HG02870 (cell line): ENCODE measurements at regions not wholly inside any gene's neighbourhood (a gene's known extent, or its start where the extent isn't known, plus 50 kb on each side); places are given as distances from the start of the nearest gene placed in this dataset.

Experiments
- ATAC-seq: cut with Tn5 transposase; IDR thresholded peaks from one replicate; pipeline ENCODE4 v1.9.1; 2021; ENCODE audit warnings: mild to moderate bottlenecking, moderate library complexity; ENCODE audit not compliant: unreplicated experiment

DNA sequence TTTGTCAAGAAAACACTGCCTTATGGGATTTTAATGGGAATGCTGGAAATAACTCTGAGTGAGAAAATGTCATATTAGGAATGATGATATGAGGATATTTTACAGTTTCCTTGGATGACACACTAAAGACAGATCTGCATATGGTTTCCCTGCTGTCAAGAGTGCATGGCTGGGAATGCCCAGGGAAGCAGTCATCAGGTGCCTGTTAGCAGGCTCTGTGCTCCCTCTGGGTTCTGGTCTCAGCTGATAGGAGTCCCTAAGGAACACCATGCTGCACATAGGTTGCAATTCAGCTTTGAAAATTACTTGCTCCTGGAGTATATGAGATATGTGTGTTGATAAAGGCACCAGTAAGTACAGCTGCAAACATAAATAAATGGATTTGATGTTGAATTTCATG is 1064.6 kb downstream of the TUSC7 start:
- no peak for ATAC-seq

DNA sequence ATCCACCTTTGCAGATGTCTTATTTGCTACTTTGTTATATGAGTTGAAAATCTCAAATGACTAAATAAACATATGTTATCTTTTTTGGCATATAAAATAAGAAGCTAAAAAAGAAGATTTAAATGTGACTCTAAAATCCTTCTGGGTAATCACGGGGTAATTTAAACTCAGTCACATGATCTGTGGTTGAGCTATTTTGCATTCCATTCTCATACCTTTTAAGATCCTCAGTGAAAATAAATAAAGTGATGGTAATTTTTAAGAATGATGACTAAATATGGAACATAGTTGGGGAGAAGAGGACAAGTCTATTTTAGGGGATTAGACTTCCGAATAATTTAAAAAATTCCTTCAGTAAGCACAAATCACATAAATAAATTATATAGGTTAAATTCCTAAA is 1076.8 kb downstream of the TUSC7 start:
- no peak for ATAC-seq

DNA sequence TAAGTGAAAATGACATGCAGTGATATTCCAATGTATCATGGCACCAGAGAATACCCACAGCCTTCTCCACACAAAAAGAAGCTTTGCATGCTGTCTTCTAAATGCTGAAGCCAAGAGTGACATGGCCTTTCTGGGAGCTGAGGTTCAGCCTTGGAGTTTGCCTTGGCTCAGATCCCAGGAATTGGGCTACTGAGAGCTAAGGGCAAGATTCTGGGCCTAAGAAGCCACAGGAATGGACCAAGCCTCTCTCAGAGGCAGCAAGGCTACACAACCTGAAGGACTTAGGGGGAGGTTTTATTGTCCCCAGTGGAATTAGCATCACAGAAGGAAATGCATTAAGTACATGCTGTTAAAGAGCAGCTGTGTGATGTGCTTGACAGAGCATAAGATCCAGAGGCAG is 1078.5 kb downstream of the TUSC7 start:
- ATAC-seq = no peak

DNA sequence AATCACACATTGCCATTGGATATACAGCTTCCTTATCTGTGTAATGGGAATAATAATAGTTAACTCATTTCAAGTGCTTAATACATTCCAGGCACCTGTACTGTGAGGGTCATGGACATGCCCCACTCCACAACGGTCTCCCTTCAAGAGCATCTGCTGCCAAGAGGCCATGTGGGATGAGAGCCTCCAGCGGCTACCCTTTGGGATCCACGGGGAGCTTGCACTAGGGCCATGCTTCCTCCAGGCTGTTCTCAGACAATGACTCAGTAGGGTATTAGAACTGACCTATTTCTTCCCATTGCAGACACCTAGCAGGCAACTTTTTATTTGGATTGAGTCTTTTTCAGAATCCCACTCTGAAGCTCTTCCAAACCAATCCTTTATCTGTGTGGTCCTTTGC is 1078.9 kb downstream of the TUSC7 start:
- no peak for ATAC-seq

DNA sequence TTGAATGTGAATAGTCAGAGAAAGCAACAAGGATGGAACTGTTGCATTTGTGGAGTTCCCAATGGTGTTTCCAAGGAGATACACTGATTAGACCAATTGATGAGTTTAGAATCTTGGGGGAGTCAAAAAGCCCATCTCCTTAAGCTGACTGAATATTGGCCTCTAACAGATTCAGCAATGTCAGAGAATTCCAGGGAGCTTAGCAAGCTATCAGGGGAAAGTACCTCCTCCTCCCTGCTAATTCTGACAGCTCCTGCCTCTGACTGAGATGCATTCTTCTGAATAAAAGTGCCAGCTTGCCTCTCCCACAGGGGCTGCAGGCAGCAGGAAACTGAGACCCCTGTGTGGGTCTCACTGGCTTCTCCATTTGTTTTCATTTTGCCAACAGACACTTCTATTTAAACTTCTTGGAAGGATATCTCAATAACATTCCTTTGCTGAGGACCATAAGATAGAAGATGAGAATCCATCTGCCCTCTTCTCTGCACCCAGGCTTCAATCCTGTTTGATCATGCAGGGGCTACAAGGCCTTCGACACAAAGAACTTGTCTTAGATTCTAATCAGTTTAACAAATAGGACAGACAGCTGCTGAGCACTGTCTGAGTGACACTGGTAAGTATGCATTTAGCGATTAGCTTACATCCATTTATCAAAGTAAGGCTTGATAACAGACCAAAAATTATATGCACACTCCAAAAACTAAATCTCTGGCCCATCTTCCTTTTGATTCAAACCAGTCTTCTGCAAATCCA is 1080.8 kb downstream of the TUSC7 start:
- no peak for ATAC-seq

DNA sequence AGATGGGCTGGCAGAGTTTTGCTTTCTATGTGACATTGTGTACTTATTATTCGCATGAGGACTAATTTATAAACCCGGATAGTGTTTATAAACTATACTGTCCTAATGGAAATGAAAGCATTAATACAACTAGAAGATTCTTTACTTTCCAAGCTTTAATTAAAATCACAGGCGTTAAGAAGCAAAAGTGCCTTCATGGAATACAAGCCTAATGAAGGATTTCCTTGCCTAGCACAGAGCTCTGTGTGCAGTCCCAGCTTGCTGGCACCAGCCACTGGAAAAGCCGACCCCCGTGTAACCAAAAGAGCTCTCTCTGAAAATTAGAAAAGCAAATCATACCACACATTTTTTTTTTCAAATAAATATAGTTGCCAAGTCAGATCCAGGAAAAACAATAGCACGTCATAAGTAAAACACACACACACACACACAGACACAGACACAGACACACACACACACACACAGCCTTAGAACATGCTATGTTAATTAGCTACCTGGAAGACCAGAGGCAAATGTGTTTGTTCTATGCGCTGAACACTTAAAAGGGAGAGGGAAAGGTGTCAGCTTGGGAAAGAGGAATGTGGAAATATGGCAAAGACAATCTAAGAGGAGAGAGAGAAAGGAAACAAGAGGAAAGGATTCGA is 1084.2 kb downstream of the TUSC7 start:
- no peak for ATAC-seq

DNA sequence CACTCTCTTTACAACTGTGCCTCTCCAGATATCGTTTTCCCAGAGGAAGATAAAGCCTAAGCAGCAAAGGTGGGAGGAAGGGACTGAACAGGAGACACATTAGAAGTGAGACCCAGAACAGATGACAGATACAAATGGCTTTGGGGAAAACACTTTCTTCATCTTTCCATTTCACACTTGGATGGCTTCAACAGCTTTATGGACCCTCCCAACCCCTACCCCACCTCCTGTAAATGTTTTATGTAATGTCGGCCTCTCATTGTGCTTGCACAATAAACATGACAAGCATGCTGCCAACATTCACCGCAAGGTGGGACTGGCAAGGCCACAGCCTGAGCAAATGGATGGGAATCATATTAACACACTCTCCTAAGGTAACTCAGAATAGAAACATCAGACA is 1088.6 kb downstream of the TUSC7 start:
- ATAC-seq = no peak

DNA sequence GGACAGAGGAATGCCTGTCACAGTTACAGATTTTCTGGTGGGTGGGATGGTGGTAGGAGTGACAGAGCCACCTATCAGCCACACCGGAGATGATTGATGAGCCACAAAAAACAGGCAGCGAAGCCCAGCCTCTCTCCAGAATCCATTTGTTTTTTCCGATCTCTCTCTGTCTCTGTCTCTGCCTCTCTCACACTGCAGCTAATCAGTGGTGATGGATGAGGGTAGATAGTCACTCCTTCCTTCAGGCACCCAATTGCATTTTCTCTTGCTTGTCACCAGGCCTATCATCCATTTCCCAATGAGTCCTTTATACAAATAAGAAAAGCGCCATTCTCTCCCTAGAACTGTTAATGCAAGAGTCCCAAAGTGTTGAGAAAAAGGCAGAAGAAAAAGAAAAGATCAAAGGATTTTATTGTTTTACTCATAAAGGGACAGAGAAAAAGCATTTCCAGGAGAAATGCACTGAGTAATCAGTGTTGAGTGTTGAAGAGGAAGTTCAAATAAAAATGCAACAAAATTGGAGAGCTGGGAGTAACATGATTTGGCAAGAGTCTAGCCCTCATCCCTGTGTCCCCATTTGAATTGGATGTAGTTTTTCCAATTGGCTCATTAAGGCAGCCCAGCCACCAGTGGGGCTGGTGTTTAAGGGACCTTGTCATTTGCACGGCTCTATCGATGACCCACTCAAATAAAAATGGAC is 1089.3 kb downstream of the TUSC7 start:
- no peak for ATAC-seq

DNA sequence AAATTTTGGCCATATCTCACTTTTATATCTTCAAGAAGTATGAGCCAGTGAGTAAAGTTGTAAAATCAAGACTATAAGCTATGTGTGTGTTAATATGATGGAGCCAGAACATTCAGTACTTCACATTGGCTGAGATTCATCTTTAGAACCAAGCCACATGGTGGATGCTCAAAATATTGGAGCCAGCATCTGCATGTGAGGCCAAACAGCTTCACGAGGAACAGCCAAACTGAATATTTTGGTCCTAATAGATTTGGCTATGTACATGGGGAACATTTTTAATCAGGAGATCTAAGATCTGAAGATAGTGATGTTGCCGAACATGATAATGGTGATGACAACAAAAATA is 1089.8 kb downstream of the TUSC7 start:
- no peak for ATAC-seq

DNA sequence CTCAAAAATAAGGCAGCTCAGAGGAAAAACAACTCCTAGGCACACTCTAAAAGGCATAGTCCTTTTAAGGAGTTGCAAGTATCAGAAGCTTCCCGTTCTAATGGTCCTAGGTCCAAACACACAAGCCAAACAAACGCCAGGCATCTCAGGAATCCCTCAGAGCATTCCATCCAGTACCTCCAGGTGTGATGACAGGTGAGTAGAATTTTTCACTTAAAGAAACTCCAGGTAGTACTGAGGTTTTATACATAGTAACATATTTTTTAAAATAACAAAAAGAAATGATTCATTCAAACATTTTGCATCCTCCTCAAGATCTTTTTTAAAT is 1092.3 kb downstream of the TUSC7 start:
- ATAC-seq = no peak

DNA sequence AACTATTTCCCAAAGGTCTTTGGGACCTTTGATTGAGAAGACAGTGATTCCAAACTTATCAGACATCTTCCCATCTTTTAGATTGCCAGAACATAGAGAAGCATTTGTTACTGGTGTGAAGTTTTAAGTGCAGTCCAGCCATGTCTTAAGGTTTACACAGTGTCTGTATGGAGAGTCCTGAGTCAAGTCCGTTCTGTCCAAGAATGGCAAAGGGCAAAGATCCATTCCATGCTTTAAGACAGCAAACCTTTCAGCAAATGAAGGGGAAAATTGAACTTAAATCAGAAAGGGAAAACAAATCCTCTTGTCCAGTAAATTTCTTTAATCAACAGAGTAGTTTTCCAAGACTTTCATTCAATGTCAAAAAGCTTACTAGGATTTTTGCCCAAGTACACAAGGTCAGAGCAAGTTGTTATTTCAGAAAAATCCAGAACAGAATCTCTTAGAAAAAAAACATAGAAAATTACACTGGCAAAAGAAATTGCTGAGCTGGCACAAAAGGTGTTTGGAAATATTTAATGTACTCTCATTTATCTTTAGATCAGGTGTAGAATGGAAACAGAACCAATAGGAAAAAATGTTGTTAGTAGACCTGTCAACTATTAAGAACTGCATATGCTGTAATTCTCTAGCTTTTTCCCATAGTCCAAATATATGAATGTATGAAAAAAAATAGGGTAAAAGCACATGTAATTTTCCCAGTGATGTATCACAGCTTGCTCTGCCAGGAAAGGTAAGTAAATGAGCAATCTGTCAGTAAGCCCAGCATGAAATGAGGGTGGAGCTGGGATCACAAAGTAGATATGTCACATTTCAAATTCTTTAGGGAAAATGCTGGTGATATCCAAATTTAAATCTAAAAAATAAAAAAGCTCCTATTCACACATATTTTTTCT is 1099.9 kb downstream of the TUSC7 start:
- no peak for ATAC-seq

DNA sequence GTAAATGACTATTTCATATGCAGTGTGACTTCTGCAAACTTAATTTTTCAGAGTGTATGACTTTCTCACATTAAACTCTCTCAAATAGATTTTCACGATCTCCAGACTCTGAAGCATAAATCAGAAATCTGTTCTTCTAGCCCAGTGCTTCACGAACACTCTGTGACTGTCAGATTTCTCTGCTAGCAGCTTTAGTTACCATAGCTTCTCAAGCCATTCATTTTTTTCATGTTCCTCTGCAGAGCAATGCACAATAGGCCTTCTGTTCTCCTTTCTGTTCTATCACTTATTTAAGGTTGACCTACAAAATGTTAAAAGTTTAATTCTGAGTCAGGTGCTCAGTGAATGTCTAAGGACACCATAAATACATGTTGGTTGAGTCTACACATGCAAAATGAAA is 1102.2 kb downstream of the TUSC7 start:
- ATAC-seq = no peak

DNA sequence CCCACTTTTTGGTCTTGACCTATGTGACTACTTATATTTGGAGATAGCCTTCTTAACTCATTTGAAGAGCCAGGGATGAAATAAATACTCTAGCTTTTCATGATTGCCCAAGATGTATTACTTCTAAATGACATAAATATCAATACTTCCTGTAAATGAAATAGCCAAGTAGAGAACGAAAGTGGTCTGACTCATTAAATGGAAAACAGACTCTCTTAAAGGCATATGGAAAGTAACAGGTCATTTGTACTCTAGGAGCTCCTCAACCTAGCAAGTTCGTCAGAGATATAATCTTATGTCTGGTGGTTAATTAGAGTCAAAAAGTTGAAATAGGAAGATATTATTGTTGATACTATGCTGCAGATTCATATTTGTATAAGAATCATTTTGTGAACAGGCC is 1105.4 kb downstream of the TUSC7 start:
- no peak for ATAC-seq

DNA sequence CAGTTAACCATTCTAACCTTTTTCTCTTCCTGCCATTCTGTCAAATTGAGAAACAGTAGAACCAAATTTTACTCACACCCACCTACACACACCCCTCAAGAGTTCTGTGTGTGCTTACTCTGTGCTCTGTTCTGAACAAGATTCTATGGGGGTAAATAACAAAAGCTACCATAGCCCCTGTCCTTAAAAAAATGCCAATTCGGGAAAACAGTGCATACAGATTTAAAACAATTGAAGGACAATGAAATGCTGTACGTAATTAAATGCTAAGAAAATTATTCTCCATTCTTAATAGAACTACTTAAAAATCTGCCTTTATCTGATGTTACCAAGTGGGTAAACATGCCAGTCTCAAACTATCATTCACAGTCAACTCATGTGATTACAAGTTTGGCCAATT is 1107.5 kb downstream of the TUSC7 start:
- ATAC-seq = no peak

DNA sequence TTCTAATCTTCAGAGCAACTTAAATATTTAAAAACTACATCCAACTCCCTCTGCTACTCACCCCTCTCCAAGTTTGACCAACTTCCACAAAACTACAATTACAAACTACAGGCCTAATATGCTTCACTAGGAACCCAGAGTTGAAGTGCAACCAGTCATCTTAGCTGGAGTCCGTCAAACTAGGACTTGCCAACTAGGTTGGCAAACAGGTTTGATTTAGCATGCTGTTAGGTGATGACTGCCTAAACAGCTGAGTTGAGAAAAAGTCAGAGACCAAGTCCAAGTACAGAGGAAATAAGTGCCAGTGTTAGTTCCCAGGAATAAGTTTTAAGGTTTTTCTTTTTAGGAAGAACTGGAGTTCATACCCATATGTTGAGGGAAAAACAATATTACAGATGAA is 1109.0 kb downstream of the TUSC7 start:
- no peak for ATAC-seq

DNA sequence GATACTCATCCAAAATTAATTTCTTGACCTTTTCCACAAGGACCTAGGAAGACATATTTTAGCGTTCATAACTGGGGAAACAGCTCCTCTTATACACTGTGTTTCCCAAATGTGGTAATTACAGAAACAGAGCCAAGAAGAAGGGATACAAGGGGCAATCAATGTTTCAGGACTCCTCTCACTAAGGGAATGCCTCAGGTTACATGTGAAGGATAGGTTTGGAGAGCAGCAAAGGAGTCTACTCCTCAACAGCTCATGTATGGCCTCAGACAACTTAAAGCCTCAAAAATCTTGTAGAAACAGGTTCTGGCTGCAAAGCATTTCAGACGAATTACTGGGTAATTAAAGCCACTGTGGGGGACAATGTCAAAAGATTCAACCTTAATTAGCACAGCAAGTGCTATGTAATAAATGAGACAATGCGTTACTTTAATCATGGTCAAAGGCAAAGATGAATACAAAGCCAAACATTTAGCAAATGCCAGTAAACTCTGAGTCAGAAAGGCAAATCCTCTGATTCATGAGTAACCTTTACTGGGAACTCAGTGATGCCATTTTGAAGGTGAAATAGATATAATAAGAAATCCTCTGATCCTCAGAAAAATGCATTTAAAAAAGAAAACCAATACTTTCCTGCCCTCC is 1111.2 kb downstream of the TUSC7 start:
- ATAC-seq = no peak

DNA sequence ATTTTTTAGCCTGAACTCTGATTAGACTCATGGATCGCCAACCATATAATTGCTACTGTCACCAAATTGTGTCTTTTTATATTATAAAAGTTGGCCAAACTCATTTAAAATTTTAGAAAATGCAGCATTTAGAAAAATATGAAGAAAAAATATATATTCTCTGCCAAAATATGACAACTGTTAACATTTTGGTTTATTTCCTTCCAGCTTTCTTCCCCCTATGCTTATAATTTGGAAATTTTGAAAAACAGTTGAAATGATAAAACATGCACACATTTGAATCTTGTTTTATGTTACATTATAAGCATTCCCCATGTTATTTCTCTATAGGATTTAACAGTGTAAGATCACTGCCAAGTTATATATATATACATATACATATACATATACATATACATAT is 1112.8 kb downstream of the TUSC7 start:
- no peak for ATAC-seq

DNA sequence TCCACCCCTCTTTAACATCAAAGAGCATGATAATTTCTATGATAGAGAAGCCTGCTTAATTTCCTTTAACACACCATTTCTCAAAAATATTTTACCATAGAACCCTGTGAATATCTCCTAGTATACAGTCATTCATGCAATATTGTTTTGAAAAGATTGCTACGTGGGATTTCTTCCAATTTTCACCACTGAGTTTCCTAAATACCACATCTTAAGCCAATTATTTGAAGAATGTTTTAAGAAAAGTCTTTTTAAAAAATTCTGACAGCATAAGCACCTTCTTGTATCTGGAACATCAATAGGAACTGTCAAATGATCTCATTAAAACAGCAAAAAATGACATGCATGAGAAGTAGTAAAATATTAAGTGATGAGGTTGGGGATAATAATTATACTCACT is 1126.7 kb downstream of the TUSC7 start:
- ATAC-seq = no peak

DNA sequence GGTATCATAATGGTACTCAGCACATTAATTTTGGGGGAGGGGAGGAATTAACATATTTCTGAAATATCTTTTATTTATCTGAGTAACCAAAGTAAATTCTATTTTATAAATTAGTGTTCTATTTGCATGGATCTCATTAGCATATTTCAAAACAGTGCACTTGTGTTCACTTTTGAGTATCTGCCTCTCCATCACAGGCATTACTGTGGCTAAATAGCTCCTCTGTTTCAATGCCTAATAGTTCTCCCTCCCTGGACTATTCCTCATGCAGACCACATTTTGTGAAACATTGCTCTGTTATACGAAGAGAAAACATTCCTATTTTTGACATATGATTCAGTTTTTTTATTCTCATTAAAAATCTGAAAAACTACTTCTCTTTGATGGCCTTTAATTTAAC is 1127.8 kb downstream of the TUSC7 start:
- no peak for ATAC-seq

DNA sequence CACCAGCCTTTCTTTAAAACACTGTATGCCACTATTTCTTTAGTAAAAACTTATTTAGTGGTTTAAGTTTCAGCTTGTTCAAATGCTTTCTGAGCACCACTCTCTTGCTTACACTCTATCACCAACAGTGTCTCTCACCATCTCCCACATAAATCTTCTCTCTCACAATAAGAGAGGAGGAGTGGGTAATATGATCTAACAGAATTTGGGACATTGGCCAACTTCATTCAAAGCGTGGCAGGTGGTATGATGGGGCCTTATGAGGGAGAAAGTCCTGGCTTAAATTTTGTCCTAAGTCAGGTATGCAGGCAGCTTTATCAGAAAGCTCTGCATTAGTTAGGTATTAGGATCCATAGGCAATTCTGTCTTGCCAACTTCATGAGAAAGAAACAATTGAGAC is 1132.5 kb downstream of the TUSC7 start:
- no peak for ATAC-seq

DNA sequence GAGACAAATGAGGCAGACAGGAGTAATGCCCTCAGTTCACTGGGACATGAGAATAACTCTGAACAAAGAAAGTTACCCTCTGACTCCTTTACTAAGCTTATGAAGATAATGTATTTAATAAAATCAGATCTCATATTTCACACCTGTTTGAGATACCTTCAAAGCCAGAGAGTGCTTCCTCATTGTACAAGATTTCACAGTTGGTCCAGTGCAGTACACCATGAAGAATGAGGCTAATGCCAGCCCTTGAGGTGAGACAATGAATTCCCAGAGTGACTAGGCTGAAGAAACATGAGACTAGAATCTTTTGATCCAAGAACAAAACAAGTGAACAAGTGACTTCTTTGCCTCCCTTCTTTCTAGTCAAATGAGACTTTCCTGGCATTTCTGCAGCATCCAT is 1133.8 kb downstream of the TUSC7 start:
- ATAC-seq = no peak
